CD4-positive, alpha-beta T cell treated with Interleukin-17A for 4 hours (primary cell): ENCODE measurements at regions not wholly inside any gene's neighbourhood (a gene's known extent, or its start where the extent isn't known, plus 50 kb on each side); places are given as distances from the start of the nearest gene placed in this dataset.
"Not testable (repeated sequence)": the region's sequence is repeated elsewhere in the genome, so short reads cannot be mapped to it uniquely, and the experiment has no call there.

Source experiments
- DNase-seq: peaks from one replicate; pipeline ENCODE4 v3.0.0-alpha.2; 2020; ENCODE audit warnings: mixed read lengths

GRCh38 chr13:24618011-24618955 is 61.9 kb upstream of the ATP12A start:
- DNase-seq, result peak; percentile 64

GRCh38 chr13:24619282-24619681 is 60.9 kb upstream of the ATP12A start:
- no peak for DNase-seq

DNA sequence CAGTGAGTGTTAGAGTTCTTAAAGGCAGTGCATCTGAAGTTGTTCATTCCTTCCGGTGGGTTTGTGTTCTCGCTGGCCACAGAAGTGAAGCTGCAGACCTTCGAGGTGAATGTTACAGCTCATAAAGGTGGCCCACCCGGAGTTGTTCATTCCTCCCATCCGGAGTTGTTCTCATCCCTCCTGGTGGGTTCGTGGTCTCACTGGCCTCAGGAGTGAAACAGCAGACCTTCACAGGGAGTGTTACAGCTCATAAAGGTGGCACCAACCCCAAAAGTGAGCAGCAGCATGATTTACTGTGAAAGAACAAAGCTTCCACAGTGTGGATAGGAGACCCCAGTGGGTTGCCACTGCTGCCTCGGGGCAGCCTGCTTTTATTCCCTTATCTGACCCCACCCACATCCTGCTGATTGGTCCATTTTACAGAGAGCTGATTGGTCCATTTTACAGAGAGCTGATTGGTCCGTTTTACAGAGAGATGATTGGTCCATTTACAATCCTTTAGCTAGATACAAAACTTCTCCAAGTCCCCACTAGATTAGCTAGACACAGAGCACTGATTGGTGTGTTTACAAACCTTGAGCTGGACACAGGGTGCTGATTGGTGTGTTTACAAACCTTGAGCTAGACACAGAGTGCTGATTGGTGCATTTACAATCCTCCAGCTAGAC is 57.6 kb upstream of the ATP12A start:
- DNase-seq, result not testable (repeated sequence)

GRCh38 chr13:24623149-24623665 is 57.0 kb upstream of the ATP12A start:
- DNase-seq, result no peak

- DNase-seq, result no peak
Observed at GRCh38 chr13:24624363-24624762, 55.8 kb upstream of the ATP12A start.

GRCh38 chr13:24624801-24625231 is 55.4 kb upstream of the ATP12A start:
- no peak for DNase-seq

- DNase-seq, result no peak
Observed at GRCh38 chr13:24625331-24625731, 54.9 kb upstream of the ATP12A start.

- peak; percentile 57 for DNase-seq
Observed at GRCh38 chr13:24625870-24626849, 54.0 kb upstream of the ATP12A start.

- no peak for DNase-seq
Observed at GRCh38 chr13:24627090-24627714, 53.0 kb upstream of the ATP12A start.

DNA sequence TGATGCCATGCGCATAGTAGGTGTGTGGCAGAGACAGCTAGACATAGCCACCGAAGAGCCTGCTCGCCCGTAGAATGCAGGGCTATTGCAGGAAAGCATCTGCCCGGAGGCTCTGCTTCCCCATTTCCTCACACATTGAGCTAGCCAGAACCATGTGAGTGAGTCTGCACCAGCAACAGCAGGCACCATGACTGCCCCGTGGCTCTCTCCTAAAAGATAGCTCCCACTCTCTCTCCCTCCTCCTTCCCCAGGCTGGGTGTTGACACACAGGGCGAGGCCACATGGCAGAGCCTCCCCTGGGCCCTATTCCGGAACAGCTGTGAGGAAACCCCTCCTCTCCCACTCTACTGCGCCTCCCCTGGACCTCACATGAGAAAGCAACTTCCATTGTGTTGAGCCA is 52.3 kb upstream of the ATP12A start:
- no peak for DNase-seq

- no peak for DNase-seq
Observed at GRCh38 chr13:24629320-24629719, 50.9 kb upstream of the ATP12A start.

DNA sequence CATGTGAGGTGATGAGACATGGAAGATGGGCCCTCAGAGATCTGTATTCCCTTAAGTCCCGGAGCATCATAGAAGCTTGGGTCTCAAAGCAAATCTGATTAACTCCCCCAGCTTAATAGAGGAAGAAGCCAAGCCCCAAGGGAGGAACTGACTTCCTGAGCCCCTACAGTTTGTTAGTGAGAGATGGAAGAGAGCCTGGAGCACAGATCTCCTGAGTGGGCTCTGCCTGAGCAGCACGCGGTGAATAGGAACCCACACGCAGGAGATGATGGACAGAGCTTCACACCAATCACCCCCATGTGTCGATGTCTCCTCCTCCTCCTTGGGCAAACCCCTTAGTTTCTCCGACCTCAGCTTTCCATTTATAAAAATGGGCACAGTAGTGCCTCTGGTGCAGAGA is 50.1 kb upstream of the ATP12A start:
- no peak for DNase-seq
